ENCODE measurements at regions not wholly inside any gene's neighbourhood (a gene's known extent, or its start where the extent isn't known, plus 50 kb on each side); places are given as distances from the start of the nearest gene placed in this dataset.

- TF ChIP-seq CTCF (IDR thresholded peaks at IDR 0.05; ENCODE audit: insufficient read depth, low read length) (no peak), REST (IDR thresholded peaks at IDR 0.05; ENCODE audit: insufficient replicate concordance, low read depth) (no peak), POLR2AphosphoS5 (IDR thresholded peaks at IDR 0.05; ENCODE audit: low read depth) (no peak), GABPA (IDR thresholded peaks at IDR 0.05; ENCODE audit: low read depth) (no peak)
Measured at GRCh38 chr7:25460433-25460832, 232.1 kb upstream of the NPVF start.

Measured in HL-60 (cell line).